Karpas-422 (cell line): ENCODE measurements at regions not wholly inside any gene's neighbourhood (a gene's known extent, or its start where the extent isn't known, plus 50 kb on each side); places are given as distances from the start of the nearest gene placed in this dataset.

Source experiments
- DNase-seq: peaks from one replicate; pipeline ENCODE4 v3.0.0-alpha.2; 2015
- H2AFZ ChIP-seq: fragments of 200-600 bp; sonication (generic); 2 replicates; pipeline ENCODE4 v1.6.1; 2014; ENCODE audit warnings: antibody characterized with exemption, low read length, mixed read lengths
- H3K27ac ChIP-seq: fragments of 200-600 bp; sonication (generic); 2 replicates; pipeline ENCODE4 v1.5.1; 2014; ENCODE audit warnings: mild to moderate bottlenecking, low read length, moderate library complexity
- H3K27me3 ChIP-seq: fragments of 200-600 bp; sonication (generic); 2 replicates; pipeline ENCODE4 v1.6.1; 2014; ENCODE audit warnings: low read length, mixed read lengths
- H3K36me3 ChIP-seq: fragments of 200-600 bp; sonication (generic); 2 replicates; pipeline ENCODE4 v1.6.1; 2014; ENCODE audit warnings: low read length, mixed read lengths; ENCODE audit not compliant: insufficient read depth
- H3K4me1 ChIP-seq: fragments of 200-600 bp; sonication (generic); 2 replicates; pipeline ENCODE4 v1.6.1; 2014; ENCODE audit warnings: mild to moderate bottlenecking, low read length, mixed read lengths
- H3K4me2 ChIP-seq: fragments of 200-600 bp; sonication (generic); 2 replicates; pipeline ENCODE4 v1.6.1; 2014; ENCODE audit warnings: low read length, low read depth, mild to moderate bottlenecking; ENCODE audit not compliant: poor library complexity, severe bottlenecking
- H3K4me3 ChIP-seq: fragments of 200-600 bp; sonication (generic); 2 replicates; pipeline ENCODE4 v1.5.1; 2014; ENCODE audit warnings: mild to moderate bottlenecking, antibody characterized with exemption, low read length, mixed read lengths
- H3K79me2 ChIP-seq: fragments of 200-600 bp; sonication (generic); 2 replicates; pipeline ENCODE4 v1.6.1; 2014; ENCODE audit warnings: mild to moderate bottlenecking, low read length, mixed read lengths
- H3K9ac ChIP-seq: fragments of 200-600 bp; sonication (generic); 2 replicates; pipeline ENCODE4 v1.6.0; 2014; ENCODE audit warnings: low read length
- H3K9me2 ChIP-seq: fragments of 200-600 bp; sonication (generic), shearing (Covaris generic); replicated peaks from 2 replicates; pipeline ENCODE4 v1.6.0; 2014; ENCODE audit warnings: mild to moderate bottlenecking, low read length, moderate library complexity; ENCODE audit not compliant: insufficient read depth
- H3K9me3 ChIP-seq: fragments of 300-700, 200-600 bp; sonication (generic); 2 replicates; pipeline ENCODE4 v1.6.1; 2014; ENCODE audit warnings: low read length, mixed read lengths
- H4K20me1 ChIP-seq: fragments of 200-600 bp; sonication (generic); 2 replicates; pipeline ENCODE4 v1.6.1; 2014; ENCODE audit warnings: mild to moderate bottlenecking, antibody characterized with exemption, low read length, low read depth; ENCODE audit not compliant: insufficient read depth

GRCh38 chr3:89692601-89693000 lies 585.2 kb downstream of the EPHA3 start:
- H3K79me2 ChIP-seq = no peaks in the 10 kb centered on the region
- no peak overlapping the region for H2AFZ ChIP-seq
- no peaks in the 10 kb centered on the region for H3K9me2 ChIP-seq
- no peaks in the 10 kb centered on the region for H4K20me1 ChIP-seq
- no peak overlapping the region for H3K4me3 ChIP-seq
- H3K9ac ChIP-seq = no peak overlapping the region
- H3K4me1 ChIP-seq = no peaks in the 10 kb centered on the region
- no peak for DNase-seq
- peaks cover 12% of the 10 kb centered on the region; the same call in 1 of the 2 replicates for H3K9me3 ChIP-seq
- no peaks in the 10 kb centered on the region for H3K36me3 ChIP-seq
- H3K4me2 ChIP-seq = no peak overlapping the region
- H3K27me3 ChIP-seq = no peaks in the 10 kb centered on the region
- no peak overlapping the region for H3K27ac ChIP-seq

- Histone ChIP-seq H2AFZ (no peak overlapping the region), H3K9me3 (peaks cover 8% of the 10 kb centered on the region; the same call in 1 of the 2 replicates), H3K4me2 (no peak overlapping the region), H3K27ac (no peak overlapping the region), H3K79me2 (no peaks in the 10 kb centered on the region), H3K27me3 (no peaks in the 10 kb centered on the region), H3K9ac (no peak overlapping the region), H3K36me3 (no peaks in the 10 kb centered on the region), H3K4me3 (no peak overlapping the region), H4K20me1 (no peaks in the 10 kb centered on the region), H3K9me2 (no peaks in the 10 kb centered on the region), H3K4me1 (no peaks in the 10 kb centered on the region)
- DNase-seq = no peak
Observed at GRCh38 chr3:89697321-89697916, 590.0 kb downstream of the EPHA3 start.

- Histone ChIP-seq H3K36me3 (no peaks in the 10 kb centered on the region), H3K9ac (no peak overlapping the region), H2AFZ (no peak overlapping the region), H3K9me3 (peaks cover 12% of the 10 kb centered on the region), H3K4me3 (no peak overlapping the region), H3K79me2 (no peaks in the 10 kb centered on the region), H3K9me2 (no peaks in the 10 kb centered on the region), H4K20me1 (no peaks in the 10 kb centered on the region), H3K27me3 (no peaks in the 10 kb centered on the region), H3K27ac (no peak overlapping the region), H3K4me1 (no peaks in the 10 kb centered on the region), H3K4me2 (no peak overlapping the region)
- DNase-seq = no peak
Observed at GRCh38 chr3:89698208-89698830, 590.9 kb downstream of the EPHA3 start.

- Histone ChIP-seq H3K9me3 (peaks cover 9% of the 10 kb centered on the region), H3K79me2 (no peaks in the 10 kb centered on the region), H4K20me1 (no peaks in the 10 kb centered on the region), H3K4me3 (no peak overlapping the region), H3K36me3 (no peaks in the 10 kb centered on the region), H3K4me2 (no peak overlapping the region), H3K9ac (no peak overlapping the region), H3K9me2 (no peaks in the 10 kb centered on the region), H2AFZ (no peak overlapping the region), H3K4me1 (no peaks in the 10 kb centered on the region), H3K27me3 (no peaks in the 10 kb centered on the region), H3K27ac (no peak overlapping the region)
- no peak for DNase-seq
Observed at GRCh38 chr3:89699229-89699628, 591.8 kb downstream of the EPHA3 start.

GRCh38 chr3:89699771-89700170 lies 592.4 kb downstream of the EPHA3 start:
- H3K27me3 ChIP-seq = no peaks in the 10 kb centered on the region
- H3K9me3 ChIP-seq = peaks cover 4% of the 10 kb centered on the region; the same call in 1 of the 2 replicates
- H3K9ac ChIP-seq = no peak overlapping the region
- H3K4me3 ChIP-seq = no peak overlapping the region
- no peak overlapping the region for H2AFZ ChIP-seq
- H3K27ac ChIP-seq = no peak overlapping the region
- H3K79me2 ChIP-seq = no peaks in the 10 kb centered on the region
- H3K4me1 ChIP-seq = no peaks in the 10 kb centered on the region
- no peak for DNase-seq
- H3K4me2 ChIP-seq = no peak overlapping the region
- H3K36me3 ChIP-seq = no peaks in the 10 kb centered on the region
- H3K9me2 ChIP-seq = no peaks in the 10 kb centered on the region
- H4K20me1 ChIP-seq = no peaks in the 10 kb centered on the region

GRCh38 chr3:89702404-89702803 lies 595.0 kb downstream of the EPHA3 start:
- DNase-seq = no peak
- Histone ChIP-seq H3K36me3 (no peaks in the 10 kb centered on the region), H3K9me3 (peaks cover 12% of the 10 kb centered on the region), H3K4me1 (no peaks in the 10 kb centered on the region), H3K27ac (no peak overlapping the region), H3K9me2 (no peaks in the 10 kb centered on the region), H3K27me3 (no peaks in the 10 kb centered on the region), H3K79me2 (no peaks in the 10 kb centered on the region), H4K20me1 (no peaks in the 10 kb centered on the region), H3K9ac (no peak overlapping the region), H3K4me3 (no peak overlapping the region), H3K4me2 (no peak overlapping the region), H2AFZ (no peak overlapping the region)

- H3K79me2 ChIP-seq = no peaks in the 10 kb centered on the region
- no peak overlapping the region for H3K4me3 ChIP-seq
- no peaks in the 10 kb centered on the region for H3K27me3 ChIP-seq
- no peaks in the 10 kb centered on the region for H3K36me3 ChIP-seq
- peaks cover 12% of the 10 kb centered on the region; the same call in 1 of the 2 replicates for H3K9me3 ChIP-seq
- no peak overlapping the region for H3K9ac ChIP-seq
- H4K20me1 ChIP-seq = no peaks in the 10 kb centered on the region
- H3K9me2 ChIP-seq = no peaks in the 10 kb centered on the region
- H3K4me2 ChIP-seq = no peak overlapping the region
- no peak overlapping the region for H3K27ac ChIP-seq
- H2AFZ ChIP-seq = no peak overlapping the region
- H3K4me1 ChIP-seq = no peaks in the 10 kb centered on the region
- DNase-seq = no peak
Observed at GRCh38 chr3:89713196-89713595, 605.8 kb downstream of the EPHA3 start.

GRCh38 chr3:89714237-89714636 lies 606.8 kb downstream of the EPHA3 start:
- Histone ChIP-seq H3K9me2 (no peaks in the 10 kb centered on the region), H3K36me3 (no peaks in the 10 kb centered on the region), H3K4me2 (no peak overlapping the region), H4K20me1 (no peaks in the 10 kb centered on the region), H3K27ac (no peak overlapping the region), H3K4me1 (no peaks in the 10 kb centered on the region), H3K27me3 (no peaks in the 10 kb centered on the region), H3K79me2 (no peaks in the 10 kb centered on the region), H2AFZ (no peak overlapping the region), H3K4me3 (no peak overlapping the region), H3K9me3 (peaks cover 12% of the 10 kb centered on the region; the same call in 1 of the 2 replicates), H3K9ac (no peak overlapping the region)
- DNase-seq = no peak
